OCI-M2 (cell line): ENCODE measurements at regions not wholly inside any gene's neighbourhood (a gene's known extent, or its start where the extent isn't known, plus 50 kb on each side); places are given as distances from the start of the nearest gene placed in this dataset.

ENCODE experiments used
- DNase-seq: peaks from one replicate; lab custom pipeline; 2025; ENCODE audit not compliant: unreplicated experiment; lab: John Stamatoyannopoulos, UW

DNA sequence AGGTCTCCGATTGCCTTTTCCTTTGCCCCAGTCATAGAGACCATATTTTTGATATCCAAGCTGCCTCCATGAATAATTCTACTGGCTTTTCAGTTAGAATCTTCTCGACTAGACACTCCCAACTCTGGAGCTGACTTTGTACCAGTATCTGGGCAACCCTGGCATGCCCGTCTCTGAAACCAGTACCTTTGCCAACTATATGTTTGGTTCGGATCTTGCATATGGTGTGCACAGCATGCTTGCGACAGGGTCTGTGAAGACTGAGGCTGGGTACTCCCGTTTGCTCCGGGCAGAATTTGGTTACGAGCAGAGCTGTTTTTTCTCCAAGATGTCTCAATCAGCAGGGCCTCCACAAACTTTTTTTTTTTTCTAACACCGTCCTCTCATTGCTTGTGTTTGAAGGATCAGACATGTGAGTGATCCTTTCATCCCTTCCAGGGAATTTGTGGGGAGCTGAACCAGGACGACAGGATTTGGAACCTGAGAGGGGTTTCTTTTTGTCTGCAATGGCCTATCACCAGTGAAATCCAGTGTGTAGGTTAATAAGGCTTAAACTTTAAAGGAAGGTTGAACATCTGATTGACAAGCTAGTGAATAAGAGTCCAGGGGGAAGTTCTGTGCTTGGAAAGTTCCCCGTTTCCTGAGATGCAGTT lies 322.3 kb downstream of the MYCN start:
- DNase-seq, result no peak

- DNase-seq, result no peak
Observed at GRCh38 chr2:16261791-16262190, 321.4 kb downstream of the MYCN start.

DNA sequence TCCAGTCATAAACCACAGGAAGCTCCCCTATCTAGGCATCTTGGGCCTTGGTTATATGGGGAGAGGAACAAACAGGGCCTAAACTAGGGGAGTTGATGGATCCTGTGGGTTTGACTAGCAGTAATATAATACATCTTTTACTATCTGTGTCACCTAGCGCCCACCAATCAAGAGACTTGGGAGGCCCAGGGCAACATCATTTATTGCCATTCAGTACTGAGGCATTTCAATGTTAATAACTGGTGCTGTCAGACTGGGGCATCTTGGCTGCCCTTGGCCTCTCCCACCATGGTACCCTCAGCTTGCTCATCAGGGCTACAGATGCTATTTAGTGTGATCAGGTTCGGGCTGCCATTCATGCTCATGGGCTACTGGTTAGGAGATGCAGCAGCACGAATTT lies 320.7 kb downstream of the MYCN start:
- no peak for DNase-seq

DNA sequence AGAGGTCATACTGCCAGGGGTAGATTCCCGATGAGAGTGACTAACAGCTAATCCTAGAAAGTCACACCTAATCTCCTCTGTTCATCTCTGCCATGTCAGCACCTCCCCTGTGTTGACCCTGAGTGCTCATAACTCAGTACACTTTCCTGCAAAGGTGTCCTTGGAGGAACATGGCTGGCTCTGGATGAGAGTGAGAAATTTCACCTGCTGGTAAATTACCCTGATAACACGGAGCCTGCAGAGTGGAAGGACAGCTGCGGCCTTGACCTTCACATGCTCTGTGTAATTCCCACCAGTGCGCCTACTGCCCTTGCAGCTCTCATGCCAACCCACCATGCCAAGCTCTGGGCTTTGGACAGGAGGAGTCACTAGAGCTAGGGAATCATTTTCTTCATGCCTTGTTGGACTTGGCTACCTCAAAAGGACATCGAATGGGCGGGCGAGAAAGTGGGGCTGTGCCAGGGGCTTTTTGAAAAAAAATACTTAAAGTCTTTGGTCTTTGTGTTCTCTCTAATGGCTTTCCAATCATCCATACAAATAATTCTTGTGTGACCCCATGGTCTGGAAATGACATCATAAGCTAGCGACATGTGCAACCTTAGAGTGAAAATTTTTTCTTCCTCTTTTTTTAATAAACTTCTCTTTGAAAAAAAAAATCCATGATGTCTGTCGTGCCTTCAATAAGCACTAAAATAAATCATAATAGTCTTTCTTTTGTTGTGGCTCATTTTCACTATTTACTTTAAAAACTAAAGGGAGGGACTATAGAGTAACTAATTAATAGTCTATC lies 319.9 kb downstream of the MYCN start:
- no peak for DNase-seq

DNA sequence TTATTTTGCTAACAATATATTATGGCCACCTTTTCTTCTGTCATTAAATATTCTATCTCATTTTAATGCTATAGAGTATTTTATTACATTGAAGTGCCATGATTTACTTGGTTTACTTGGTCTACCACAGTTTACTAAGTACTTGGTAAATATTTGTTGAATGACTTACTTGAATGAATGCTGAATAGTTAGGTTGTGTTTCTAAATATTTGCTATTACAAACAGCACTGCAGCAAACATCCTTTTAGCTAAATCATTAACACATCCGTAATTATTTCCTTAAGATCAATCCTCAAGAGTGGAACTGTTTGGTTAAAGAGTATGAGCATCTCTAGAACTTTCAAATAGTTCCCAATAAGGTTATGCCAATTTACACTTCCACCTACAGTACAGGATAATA lies 318.7 kb downstream of the MYCN start:
- no peak for DNase-seq

GRCh38 chr2:16258350-16258749 lies 318.0 kb downstream of the MYCN start:
- DNase-seq, result no peak

- no peak for DNase-seq
Observed at GRCh38 chr2:16257322-16258028, 317.1 kb downstream of the MYCN start.

GRCh38 chr2:16256601-16257321 lies 316.4 kb downstream of the MYCN start:
- no peak for DNase-seq

GRCh38 chr2:16255120-16255519 lies 314.8 kb downstream of the MYCN start:
- DNase-seq, result no peak

DNA sequence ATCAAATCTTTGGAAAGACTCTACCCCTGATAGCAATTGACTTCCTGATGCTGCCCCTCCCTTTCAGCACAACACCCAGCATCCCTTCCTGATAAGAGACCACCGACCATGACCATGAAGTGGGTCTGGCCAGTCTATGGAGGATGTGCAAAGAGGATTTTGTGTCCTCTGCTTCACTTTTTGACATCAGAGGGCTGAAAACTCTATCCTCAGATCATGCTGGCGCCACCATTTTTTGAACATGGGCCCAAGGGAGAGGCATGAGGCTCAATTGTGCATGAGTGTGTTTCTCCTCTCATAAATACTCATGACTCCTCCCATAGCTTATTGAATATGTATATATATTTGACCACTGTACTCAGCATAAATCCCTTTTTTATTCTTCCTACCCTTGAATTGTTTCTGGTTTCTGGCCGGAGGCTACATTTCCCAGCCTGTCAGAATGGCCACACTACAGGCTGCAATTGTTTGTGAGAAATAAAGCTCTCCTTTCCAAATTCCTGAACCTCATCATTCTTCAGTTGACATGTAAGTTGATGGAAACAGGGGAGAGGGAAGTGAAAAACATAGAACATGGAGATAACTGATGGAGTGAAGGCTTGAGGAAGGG lies 314.1 kb downstream of the MYCN start:
- no peak for DNase-seq

GRCh38 chr2:16253291-16253690 lies 312.9 kb downstream of the MYCN start:
- DNase-seq, result no peak

DNA sequence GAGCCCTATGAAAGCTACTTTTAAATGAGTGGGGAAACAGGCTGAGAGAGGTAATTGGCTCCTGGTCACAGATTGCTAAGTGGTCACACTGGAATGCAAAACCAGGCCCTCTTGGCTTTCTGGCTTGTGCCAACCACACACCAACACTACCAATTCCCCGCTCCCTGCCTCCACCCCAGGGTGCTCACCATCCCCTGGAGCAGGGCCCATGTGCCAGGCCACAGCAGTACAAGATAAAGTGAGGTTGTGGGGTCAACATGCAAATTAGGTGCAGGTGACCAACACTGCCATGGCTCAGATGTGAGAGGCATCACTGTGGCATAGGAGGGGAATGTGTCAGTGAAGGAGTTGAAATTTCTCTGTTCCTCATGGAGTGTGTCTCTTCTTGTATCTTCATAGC lies 312.5 kb downstream of the MYCN start:
- DNase-seq, result no peak

DNA sequence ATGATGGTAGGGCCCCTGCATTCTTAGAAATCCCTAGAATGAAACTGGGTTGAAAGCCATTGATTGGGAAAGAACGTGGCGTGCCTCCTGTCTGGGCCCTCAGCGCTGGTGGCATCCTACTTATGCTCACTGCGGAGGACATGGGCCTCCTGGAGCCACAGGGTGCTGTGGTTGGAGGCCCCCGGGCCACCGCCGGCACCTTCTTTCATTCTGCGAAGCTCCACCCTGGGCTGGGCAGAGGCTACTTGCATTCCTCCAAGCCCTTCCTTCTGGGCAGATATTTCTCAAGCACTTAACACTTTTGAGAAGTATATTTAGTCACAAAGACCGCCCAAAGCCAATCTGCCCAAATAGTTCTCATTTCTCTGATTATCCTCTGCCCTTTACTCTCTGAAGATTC lies 311.9 kb downstream of the MYCN start:
- no peak for DNase-seq

GRCh38 chr2:16251511-16252225 lies 311.3 kb downstream of the MYCN start:
- DNase-seq, result no peak

- no peak for DNase-seq
Observed at GRCh38 chr2:16250886-16251285, 310.5 kb downstream of the MYCN start.

DNA sequence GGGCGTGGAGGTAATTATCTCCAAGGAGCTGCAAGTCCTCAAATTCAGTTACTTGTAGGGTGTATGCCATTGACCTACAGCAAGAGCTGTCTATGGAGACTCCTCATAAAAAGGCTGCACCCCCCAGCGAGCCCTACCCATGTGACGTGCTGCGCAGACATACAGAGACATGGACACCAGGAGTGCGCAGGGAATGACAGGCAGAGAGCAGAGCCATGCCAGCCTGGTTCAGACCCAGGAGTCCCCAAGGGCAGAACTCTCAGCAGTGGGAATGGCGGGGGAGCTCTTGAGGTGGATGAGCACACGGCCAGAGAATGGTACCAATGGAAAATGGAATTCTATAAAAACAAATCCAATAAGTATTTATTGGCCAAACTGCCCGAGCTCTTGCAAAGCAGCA lies 310.1 kb downstream of the MYCN start:
- DNase-seq, result no peak

GRCh38 chr2:16250056-16250425 lies 309.7 kb downstream of the MYCN start:
- DNase-seq, result no peak

DNA sequence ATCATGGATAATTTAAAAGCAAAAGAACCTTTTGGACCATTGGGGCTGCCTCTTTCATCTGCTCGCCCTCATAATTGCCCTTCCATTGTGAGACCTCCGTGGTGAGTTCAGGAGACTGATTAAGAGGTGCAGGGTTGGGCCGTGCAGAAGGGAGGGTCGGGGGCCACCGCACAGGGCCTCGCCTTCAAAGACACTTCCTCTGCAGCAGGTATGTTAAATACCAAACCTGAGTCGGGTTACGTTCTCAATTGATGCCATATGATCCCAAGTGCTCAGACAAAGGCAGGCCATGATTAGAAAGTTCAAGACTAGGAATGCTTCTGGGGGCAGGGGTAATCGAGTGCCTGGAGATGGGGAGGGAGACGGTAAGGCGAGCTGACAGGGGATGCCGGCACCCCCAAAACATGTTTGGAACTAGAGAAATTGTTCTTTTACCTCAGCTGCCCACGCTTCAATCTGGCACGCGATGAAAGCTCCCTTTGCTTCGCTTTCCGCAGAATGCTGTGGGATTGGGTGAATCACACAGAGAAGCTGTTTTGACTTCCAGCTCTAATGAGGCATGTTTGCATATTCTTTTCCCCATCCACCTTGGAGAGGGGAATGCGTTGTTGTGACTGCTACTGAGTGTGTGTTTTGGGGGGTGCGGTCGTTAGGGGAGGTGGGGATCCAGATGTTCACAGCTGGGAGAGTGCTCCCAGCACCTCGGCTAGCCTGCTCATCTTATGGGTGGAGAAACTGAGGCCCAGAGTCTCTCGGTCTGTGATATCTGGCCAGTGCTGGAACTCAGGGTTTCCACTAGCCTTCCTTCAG lies 309.1 kb downstream of the MYCN start:
- DNase-seq, result no peak

GRCh38 chr2:16248571-16249105 lies 308.3 kb downstream of the MYCN start:
- DNase-seq, result no peak
